HG03135 (cell line): ENCODE measurements at regions not wholly inside any gene's neighbourhood (a gene's known extent, or its start where the extent isn't known, plus 50 kb on each side); places are given as distances from the start of the nearest gene placed in this dataset.

Experiments
- ATAC-seq: cut with Tn5 transposase; IDR thresholded peaks from one replicate; pipeline ENCODE4 v1.9.1; 2021; ENCODE audit warnings: mild to moderate bottlenecking, moderate library complexity; ENCODE audit not compliant: unreplicated experiment

GRCh38 chr16:80023865-80024264 is 423.3 kb upstream of the MAF start:
- no peak for ATAC-seq

GRCh38 chr16:80019395-80019794 is 418.9 kb upstream of the MAF start:
- ATAC-seq = no peak

GRCh38 chr16:80018466-80018865 is 417.9 kb upstream of the MAF start:
- no peak for ATAC-seq

GRCh38 chr16:80016731-80017326 is 416.3 kb upstream of the MAF start:
- ATAC-seq = no peak

- no peak for ATAC-seq
These were observed 415.0 kb upstream of the MAF start for GRCh38 chr16:80015566-80015965.

GRCh38 chr16:80014241-80014939 is 413.9 kb upstream of the MAF start:
- ATAC-seq = no peak

- no peak for ATAC-seq
These were observed 412.0 kb upstream of the MAF start for GRCh38 chr16:80012586-80012985.

- ATAC-seq = no peak
These were observed 409.6 kb upstream of the MAF start for GRCh38 chr16:80009971-80010659.

GRCh38 chr16:80008857-80009256 is 408.3 kb upstream of the MAF start:
- no peak for ATAC-seq

GRCh38 chr16:80007231-80007630 is 406.7 kb upstream of the MAF start:
- no peak for ATAC-seq

- no peak for ATAC-seq
These were observed 406.0 kb upstream of the MAF start for GRCh38 chr16:80006241-80007215.

- no peak for ATAC-seq
These were observed 403.6 kb upstream of the MAF start for GRCh38 chr16:80004113-80004512.

- no peak for ATAC-seq
These were observed 401.7 kb upstream of the MAF start for GRCh38 chr16:80002261-80002660.

- ATAC-seq = no peak
These were observed 397.6 kb upstream of the MAF start for GRCh38 chr16:79998143-79998542.

- ATAC-seq = no peak
These were observed 396.7 kb upstream of the MAF start for GRCh38 chr16:79997257-79997656.

- ATAC-seq = no peak
These were observed 395.8 kb upstream of the MAF start for GRCh38 chr16:79996321-79996720.

- no peak for ATAC-seq
These were observed 394.8 kb upstream of the MAF start for GRCh38 chr16:79995315-79995714.

GRCh38 chr16:79994418-79994817 is 393.9 kb upstream of the MAF start:
- ATAC-seq = no peak

- ATAC-seq = no peak
These were observed 393.2 kb upstream of the MAF start for GRCh38 chr16:79993629-79994209.

- no peak for ATAC-seq
These were observed 391.4 kb upstream of the MAF start for GRCh38 chr16:79991969-79992368.

- ATAC-seq = no peak
These were observed 388.2 kb upstream of the MAF start for GRCh38 chr16:79988721-79989220.
